NT2/D1 (cell line): ENCODE measurements at regions not wholly inside any gene's neighbourhood (a gene's known extent, or its start where the extent isn't known, plus 50 kb on each side); places are given as distances from the start of the nearest gene placed in this dataset.

Experiments
- SUZ12 ChIP-seq: IDR thresholded peaks from 2 replicates; pipeline ENCODE4 v1.6.1; 2011; ENCODE audit not compliant: insufficient read length, insufficient read depth; ENCODE audit errors: extremely low read depth
- YY1 ChIP-seq: IDR thresholded peaks from 2 replicates; pipeline ENCODE4 v1.6.1; 2011; ENCODE audit not compliant: insufficient read length, insufficient read depth

DNA sequence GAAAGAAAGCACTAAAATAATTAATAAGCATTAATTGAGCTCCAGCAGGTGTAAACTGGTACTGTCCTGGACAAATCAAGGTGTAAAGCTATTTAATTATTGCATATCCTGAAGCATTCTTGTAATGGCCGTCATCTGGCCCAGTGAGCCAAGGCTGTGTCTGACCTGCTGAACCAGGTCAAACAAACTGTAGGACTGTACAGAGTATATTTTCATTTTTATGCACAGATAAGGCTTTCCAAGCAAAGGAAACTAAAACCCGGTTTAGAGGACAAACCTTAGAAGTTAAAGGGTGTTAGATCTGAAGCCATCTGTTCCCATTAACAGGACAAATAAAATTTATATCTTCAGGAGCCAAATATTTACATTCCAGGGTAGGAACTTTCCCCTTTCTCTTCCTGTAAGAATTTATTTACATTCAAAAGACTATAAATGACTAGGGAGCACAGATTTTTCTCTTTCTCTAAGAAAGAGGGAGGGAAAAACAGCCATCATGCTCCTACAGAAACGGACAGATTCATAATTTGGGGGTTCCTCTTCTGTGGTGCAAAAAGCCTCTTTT, 69.8 kb downstream of the ESM1 start:
- TF ChIP-seq YY1, result no peak
- no peak for TF ChIP-seq SUZ12
